HCT116 (cell line): ENCODE measurements at regions not wholly inside any gene's neighbourhood (a gene's known extent, or its start where the extent isn't known, plus 50 kb on each side); places are given as distances from the start of the nearest gene placed in this dataset.

Source experiments
- CBX3 ChIP-seq: IDR thresholded peaks from 2 replicates; pipeline ENCODE4 v1.6.1; 2012; ENCODE audit warnings: low read depth
- CEBPB ChIP-seq: IDR thresholded peaks from 2 replicates; pipeline ENCODE4 v1.6.1; 2012; ENCODE audit warnings: low read depth
- EZH2 ChIP-seq: fragments of 200-600 bp; sonication (generic); IDR thresholded peaks from 2 replicates; pipeline ENCODE4 v1.6.1; 2017; ENCODE audit warnings: antibody characterized with exemption, mixed run types
- FOSL1 ChIP-seq: IDR thresholded peaks from 2 replicates; pipeline ENCODE4 v1.6.1; 2012; ENCODE audit warnings: low read depth
- POLR2A ChIP-seq: IDR thresholded peaks from 2 replicates; pipeline ENCODE4 v1.7.0; 2011; ENCODE audit warnings: borderline replicate concordance; ENCODE audit not compliant: insufficient read depth, insufficient read length; ENCODE audit errors: extremely low read depth
- POLR2AphosphoS5 ChIP-seq: IDR thresholded peaks from 2 replicates; pipeline ENCODE4 v1.6.1; 2011; ENCODE audit warnings: mild to moderate bottlenecking, low read depth, low read length, moderate library complexity
- TF ChIP-seq, protein P1 (sequence below), 3 experiments: fragments of 200-600 bp in 1 of 3; sonication (generic) in 1 of 3; IDR thresholded peaks in 2 of 3; conservative IDR thresholded peaks in 1 of 3; 2 replicates each; pipeline ENCODE4 v1.5.1; 2012 to 2017; ENCODE audit warnings: low read depth in 2 of 3, low read length in 2 of 3, antibody characterized with exemption in 1 of 3, borderline replicate concordance in 1 of 3, control low read depth in 1 of 3, mild to moderate bottlenecking in 1 of 3, mixed read lengths in 1 of 3, mixed run types in 1 of 3, moderate library complexity in 1 of 3; ENCODE audit not compliant: insufficient read depth in 1 of 3
- TF ChIP-seq, protein P2 (sequence below): IDR thresholded peaks from 2 replicates; pipeline ENCODE4 v1.6.1; 2012
- TF ChIP-seq, protein P3 (sequence below): IDR thresholded peaks from 2 replicates; pipeline ENCODE4 v1.6.1; 2012; ENCODE audit warnings: low read depth

DNA sequence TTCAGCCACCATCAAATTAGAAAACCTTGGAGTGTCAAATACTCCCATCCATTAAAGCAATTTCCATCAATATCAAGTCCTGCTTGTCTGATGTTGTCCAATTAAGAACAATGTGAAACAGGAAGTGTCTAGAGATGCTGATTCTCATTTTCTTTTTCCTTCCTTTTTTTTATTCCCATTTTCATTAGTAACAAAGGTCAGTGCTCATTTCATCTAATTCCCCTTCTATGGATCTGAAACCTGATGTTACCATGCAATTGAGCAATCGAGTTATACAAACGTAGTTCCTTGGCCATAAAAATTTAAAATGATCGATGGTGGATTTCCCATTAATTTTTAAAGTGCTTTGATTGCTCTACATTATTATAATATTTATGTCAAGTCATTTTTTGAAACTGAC lies 330.6 kb upstream of the ZC3H12C start:
- no peak for TF ChIP-seq POLR2A
- no peak for TF ChIP-seq FOSL1
- TF ChIP-seq, protein P1, sequence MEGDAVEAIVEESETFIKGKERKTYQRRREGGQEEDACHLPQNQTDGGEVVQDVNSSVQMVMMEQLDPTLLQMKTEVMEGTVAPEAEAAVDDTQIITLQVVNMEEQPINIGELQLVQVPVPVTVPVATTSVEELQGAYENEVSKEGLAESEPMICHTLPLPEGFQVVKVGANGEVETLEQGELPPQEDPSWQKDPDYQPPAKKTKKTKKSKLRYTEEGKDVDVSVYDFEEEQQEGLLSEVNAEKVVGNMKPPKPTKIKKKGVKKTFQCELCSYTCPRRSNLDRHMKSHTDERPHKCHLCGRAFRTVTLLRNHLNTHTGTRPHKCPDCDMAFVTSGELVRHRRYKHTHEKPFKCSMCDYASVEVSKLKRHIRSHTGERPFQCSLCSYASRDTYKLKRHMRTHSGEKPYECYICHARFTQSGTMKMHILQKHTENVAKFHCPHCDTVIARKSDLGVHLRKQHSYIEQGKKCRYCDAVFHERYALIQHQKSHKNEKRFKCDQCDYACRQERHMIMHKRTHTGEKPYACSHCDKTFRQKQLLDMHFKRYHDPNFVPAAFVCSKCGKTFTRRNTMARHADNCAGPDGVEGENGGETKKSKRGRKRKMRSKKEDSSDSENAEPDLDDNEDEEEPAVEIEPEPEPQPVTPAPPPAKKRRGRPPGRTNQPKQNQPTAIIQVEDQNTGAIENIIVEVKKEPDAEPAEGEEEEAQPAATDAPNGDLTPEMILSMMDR (IDR thresholded peaks at IDR 0.05 in 2 of 3, conservative IDR thresholded peaks at IDR 0.05 in 1 of 3; ENCODE audit: borderline replicate concordance in 1 of 3, insufficient read depth in 1 of 3, low read depth in 2 of 3, low read length in 2 of 3), result no peak
- no peak for TF ChIP-seq POLR2AphosphoS5
- TF ChIP-seq CBX3, result no peak
- TF ChIP-seq, protein P2, sequence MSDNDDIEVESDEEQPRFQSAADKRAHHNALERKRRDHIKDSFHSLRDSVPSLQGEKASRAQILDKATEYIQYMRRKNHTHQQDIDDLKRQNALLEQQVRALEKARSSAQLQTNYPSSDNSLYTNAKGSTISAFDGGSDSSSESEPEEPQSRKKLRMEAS, result no peak
- TF ChIP-seq, protein P3, sequence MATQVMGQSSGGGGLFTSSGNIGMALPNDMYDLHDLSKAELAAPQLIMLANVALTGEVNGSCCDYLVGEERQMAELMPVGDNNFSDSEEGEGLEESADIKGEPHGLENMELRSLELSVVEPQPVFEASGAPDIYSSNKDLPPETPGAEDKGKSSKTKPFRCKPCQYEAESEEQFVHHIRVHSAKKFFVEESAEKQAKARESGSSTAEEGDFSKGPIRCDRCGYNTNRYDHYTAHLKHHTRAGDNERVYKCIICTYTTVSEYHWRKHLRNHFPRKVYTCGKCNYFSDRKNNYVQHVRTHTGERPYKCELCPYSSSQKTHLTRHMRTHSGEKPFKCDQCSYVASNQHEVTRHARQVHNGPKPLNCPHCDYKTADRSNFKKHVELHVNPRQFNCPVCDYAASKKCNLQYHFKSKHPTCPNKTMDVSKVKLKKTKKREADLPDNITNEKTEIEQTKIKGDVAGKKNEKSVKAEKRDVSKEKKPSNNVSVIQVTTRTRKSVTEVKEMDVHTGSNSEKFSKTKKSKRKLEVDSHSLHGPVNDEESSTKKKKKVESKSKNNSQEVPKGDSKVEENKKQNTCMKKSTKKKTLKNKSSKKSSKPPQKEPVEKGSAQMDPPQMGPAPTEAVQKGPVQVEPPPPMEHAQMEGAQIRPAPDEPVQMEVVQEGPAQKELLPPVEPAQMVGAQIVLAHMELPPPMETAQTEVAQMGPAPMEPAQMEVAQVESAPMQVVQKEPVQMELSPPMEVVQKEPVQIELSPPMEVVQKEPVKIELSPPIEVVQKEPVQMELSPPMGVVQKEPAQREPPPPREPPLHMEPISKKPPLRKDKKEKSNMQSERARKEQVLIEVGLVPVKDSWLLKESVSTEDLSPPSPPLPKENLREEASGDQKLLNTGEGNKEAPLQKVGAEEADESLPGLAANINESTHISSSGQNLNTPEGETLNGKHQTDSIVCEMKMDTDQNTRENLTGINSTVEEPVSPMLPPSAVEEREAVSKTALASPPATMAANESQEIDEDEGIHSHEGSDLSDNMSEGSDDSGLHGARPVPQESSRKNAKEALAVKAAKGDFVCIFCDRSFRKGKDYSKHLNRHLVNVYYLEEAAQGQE, result no peak
- TF ChIP-seq CEBPB, result no peak
- no peak for TF ChIP-seq EZH2
